Right lobe of liver (tissue), 4 donors: ENCODE measurements at regions not wholly inside any gene's neighbourhood (a gene's known extent, or its start where the extent isn't known, plus 50 kb on each side); places are given as distances from the start of the nearest gene placed in this dataset.

Source experiments
- POLR2A ChIP-seq: fragments of 450-650 bp; IDR thresholded peaks from one replicate; pipeline ENCODE4 v1.6.1; 2017; ENCODE audit warnings: antibody characterized with exemption, mild to moderate bottlenecking
- TF ChIP-seq, protein P1 (sequence below), 4 donors: fragments of 200-600 bp in 3 of 4; fragments of 450-650 bp in 1 of 4; IDR thresholded peaks; one replicate each; pipeline versions ENCODE4 v1.5.1 to v1.8.0; 2016 to 2022; ENCODE audit warnings: antibody characterized with exemption in 4 of 4, mild to moderate bottlenecking in 2 of 4
- donor health status: DM: no; HTN: no; CAD: no.
- donor health status: DM: no; HTN: no; CAD: no.
- donor health status: DM: no; HTN: yes; CAD: no.

DNA sequence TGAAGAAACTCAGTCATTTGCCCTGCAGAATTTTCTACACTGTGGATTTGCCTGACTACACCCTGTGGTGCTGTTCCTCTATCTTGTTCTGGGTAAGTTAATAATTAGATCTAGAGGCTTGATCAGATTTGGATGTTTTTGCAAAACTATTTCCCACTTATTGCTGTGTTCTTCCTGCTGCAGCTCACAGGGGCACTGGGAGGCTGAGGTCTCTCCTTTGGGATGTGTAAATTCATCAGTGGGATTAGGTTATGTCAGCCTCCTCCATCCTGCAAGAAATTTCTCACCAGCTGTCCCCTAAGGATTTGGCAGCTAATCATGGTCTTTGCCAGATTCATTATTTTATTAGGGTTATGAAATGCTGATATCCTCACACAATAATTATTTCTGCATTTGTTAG lies 148.1 kb upstream of the ZNF32 start:
- TF ChIP-seq, protein P1, sequence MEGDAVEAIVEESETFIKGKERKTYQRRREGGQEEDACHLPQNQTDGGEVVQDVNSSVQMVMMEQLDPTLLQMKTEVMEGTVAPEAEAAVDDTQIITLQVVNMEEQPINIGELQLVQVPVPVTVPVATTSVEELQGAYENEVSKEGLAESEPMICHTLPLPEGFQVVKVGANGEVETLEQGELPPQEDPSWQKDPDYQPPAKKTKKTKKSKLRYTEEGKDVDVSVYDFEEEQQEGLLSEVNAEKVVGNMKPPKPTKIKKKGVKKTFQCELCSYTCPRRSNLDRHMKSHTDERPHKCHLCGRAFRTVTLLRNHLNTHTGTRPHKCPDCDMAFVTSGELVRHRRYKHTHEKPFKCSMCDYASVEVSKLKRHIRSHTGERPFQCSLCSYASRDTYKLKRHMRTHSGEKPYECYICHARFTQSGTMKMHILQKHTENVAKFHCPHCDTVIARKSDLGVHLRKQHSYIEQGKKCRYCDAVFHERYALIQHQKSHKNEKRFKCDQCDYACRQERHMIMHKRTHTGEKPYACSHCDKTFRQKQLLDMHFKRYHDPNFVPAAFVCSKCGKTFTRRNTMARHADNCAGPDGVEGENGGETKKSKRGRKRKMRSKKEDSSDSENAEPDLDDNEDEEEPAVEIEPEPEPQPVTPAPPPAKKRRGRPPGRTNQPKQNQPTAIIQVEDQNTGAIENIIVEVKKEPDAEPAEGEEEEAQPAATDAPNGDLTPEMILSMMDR (IDR thresholded peaks at IDR 0.05): no peak
- TF ChIP-seq POLR2A: no peak
